GM13977 (cell line): ENCODE measurements at regions not wholly inside any gene's neighbourhood (a gene's known extent, or its start where the extent isn't known, plus 50 kb on each side); places are given as distances from the start of the nearest gene placed in this dataset.

Experiments used
- DNase-seq: peaks from one replicate; pipeline ENCODE4 v3.0.0; 2012; ENCODE audit warnings: low spot score
- CTCF ChIP-seq: IDR thresholded peaks from 2 replicates; pipeline ENCODE4 v1.5.1; 2012; ENCODE audit warnings: mild to moderate bottlenecking, control low read depth; ENCODE audit not compliant: insufficient read depth; ENCODE audit errors: extremely low read depth, missing control alignments
- in situ Hi-C: fragments of 300-500 bp; cut with MboI; formaldehyde crosslinking; loops from one replicate; pipeline ENCODE4 v1.12.0; 2022; ENCODE audit warnings: low sequenced_read_pairs, low pct_unique_long_range_greater_than_20kb, mixed read lengths, inconsistent platforms; ENCODE audit not compliant: unreplicated experiment

- TF ChIP-seq CTCF: no peak
- no peak for DNase-seq
- in situ Hi-C loops: no loop called here
Measured at GRCh38 chr12:25655702-25656101, 102.6 kb upstream of the LMNTD1 start.

GRCh38 chr12:25659621-25660020, 106.5 kb upstream of the LMNTD1 start:
- no peak for DNase-seq
- no peak for TF ChIP-seq CTCF
- in situ Hi-C loops: no loop called here

GRCh38 chr12:25670076-25671055, 117.3 kb upstream of the LMNTD1 start:
- in situ Hi-C loops: no loop called here
- no peak for DNase-seq
- TF ChIP-seq CTCF: no peak

- no peak for TF ChIP-seq CTCF
- DNase-seq: no peak
- in situ Hi-C loops: no loop called here
Measured at GRCh38 chr12:25675808-25676207, 122.7 kb upstream of the LMNTD1 start.

- TF ChIP-seq CTCF: no peak
- DNase-seq: no peak
- in situ Hi-C loops: no loop called here
Measured at GRCh38 chr12:25677232-25677937, 124.3 kb upstream of the LMNTD1 start.

GRCh38 chr12:25681580-25681979, 128.5 kb upstream of the LMNTD1 start:
- TF ChIP-seq CTCF: no peak
- in situ Hi-C loops: no loop called here
- DNase-seq: no peak
